ENCODE measurements at regions not wholly inside any gene's neighbourhood (a gene's known extent, or its start where the extent isn't known, plus 50 kb on each side); places are given as distances from the start of the nearest gene placed in this dataset.

DNA sequence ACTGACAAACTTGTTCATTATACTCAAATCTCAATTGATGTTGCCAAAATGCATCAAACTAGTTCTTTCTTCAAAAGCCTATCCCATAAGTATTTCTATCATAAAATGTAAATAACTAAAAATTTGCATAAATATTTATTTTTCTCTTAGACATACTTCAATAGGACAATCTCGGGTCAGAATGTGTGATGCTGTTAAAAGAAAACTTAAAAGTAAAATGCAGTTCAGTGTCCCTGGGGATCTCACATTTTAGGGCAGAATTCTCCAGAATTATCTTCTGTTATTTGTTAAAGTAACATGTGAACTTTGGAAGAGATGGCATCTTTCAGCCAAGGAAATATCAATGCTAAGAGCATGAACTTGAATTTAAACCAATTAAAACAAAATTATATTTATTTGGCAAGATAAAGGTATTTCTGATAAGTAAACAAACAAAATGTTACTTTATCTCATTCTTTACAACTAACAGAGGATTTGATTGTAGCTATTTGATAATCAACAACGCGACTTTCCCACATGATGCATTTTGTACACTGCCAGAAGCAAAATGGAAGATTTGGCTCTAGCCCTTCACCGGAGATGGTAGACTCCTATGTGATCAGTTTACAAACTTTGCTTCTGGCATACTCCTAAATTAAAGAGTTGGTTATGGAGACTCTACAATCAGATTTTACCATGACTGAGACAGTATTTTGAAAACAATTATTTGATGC, 169.5 kb upstream of the EDNRB start:
- H3K9ac ChIP-seq (ENCODE audit: low read length) = no peak overlapping the region
- H3K79me2 ChIP-seq (replicated peaks; ENCODE audit: insufficient read depth, low read length) = no peaks in the 10 kb centered on the region
- H3K9me3 ChIP-seq (ENCODE audit: low read length) = no peaks in the 10 kb centered on the region
- H3K27ac ChIP-seq (ENCODE audit: low read length) = no peak overlapping the region
- H2AFZ ChIP-seq (ENCODE audit: low read depth, low read length) = no peak overlapping the region
- no peaks in the 10 kb centered on the region for H3F3A ChIP-seq (ENCODE audit: insufficient read depth, low read length, poor library complexity, severe bottlenecking)
- H3K4me3 ChIP-seq (ENCODE audit: low read length) = no peak overlapping the region
- H3K27me3 ChIP-seq (ENCODE audit: insufficient read depth, low read depth, low read length) = no peaks in the 10 kb centered on the region
- TF ChIP-seq EP300 (conservative IDR thresholded peaks at IDR 0.05; ENCODE audit: poor library complexity, severe bottlenecking) = no peak
- no peak for TF ChIP-seq SMC3 (conservative IDR thresholded peaks at IDR 0.05; ENCODE audit: poor library complexity)
- TF ChIP-seq RAD21 (conservative IDR thresholded peaks at IDR 0.05) = no peak
- TF ChIP-seq MXI1 (conservative IDR thresholded peaks at IDR 0.05; ENCODE audit: poor library complexity, severe bottlenecking) = no peak
- TF ChIP-seq EZH2 (IDR thresholded peaks at IDR 0.05; ENCODE audit: borderline replicate concordance, insufficient read depth, low read length, poor library complexity, severe bottlenecking) = no peak
- TF ChIP-seq, protein P1, sequence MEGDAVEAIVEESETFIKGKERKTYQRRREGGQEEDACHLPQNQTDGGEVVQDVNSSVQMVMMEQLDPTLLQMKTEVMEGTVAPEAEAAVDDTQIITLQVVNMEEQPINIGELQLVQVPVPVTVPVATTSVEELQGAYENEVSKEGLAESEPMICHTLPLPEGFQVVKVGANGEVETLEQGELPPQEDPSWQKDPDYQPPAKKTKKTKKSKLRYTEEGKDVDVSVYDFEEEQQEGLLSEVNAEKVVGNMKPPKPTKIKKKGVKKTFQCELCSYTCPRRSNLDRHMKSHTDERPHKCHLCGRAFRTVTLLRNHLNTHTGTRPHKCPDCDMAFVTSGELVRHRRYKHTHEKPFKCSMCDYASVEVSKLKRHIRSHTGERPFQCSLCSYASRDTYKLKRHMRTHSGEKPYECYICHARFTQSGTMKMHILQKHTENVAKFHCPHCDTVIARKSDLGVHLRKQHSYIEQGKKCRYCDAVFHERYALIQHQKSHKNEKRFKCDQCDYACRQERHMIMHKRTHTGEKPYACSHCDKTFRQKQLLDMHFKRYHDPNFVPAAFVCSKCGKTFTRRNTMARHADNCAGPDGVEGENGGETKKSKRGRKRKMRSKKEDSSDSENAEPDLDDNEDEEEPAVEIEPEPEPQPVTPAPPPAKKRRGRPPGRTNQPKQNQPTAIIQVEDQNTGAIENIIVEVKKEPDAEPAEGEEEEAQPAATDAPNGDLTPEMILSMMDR (IDR thresholded peaks at IDR 0.05; ENCODE audit: poor library complexity, severe bottlenecking) = no peak
- TF ChIP-seq POLR2AphosphoS5 (IDR thresholded peaks at IDR 0.05) = no peak
- no peak for TF ChIP-seq TAF1 (IDR thresholded peaks at IDR 0.05; ENCODE audit: low read depth)
- no peak for TF ChIP-seq REST (IDR thresholded peaks at IDR 0.05; ENCODE audit: borderline replicate concordance)
- H3K36me3 ChIP-seq (ENCODE audit: insufficient read depth, low read length) = no peaks in the 10 kb centered on the region
- no peak overlapping the region for H3K4me2 ChIP-seq (ENCODE audit: low read length)
- no peaks in the 10 kb centered on the region for H4K20me1 ChIP-seq (ENCODE audit: insufficient read depth)
- H3K9me2 ChIP-seq (ENCODE audit: insufficient read depth, low read length) = no peaks in the 10 kb centered on the region

GRCh38 chr13:78085434-78086225, 167.0 kb upstream of the EDNRB start:
- H3K27ac ChIP-seq (ENCODE audit: low read length) = no peak overlapping the region
- H4K20me1 ChIP-seq (ENCODE audit: insufficient read depth) = no peaks in the 10 kb centered on the region
- no peaks in the 10 kb centered on the region for H3K27me3 ChIP-seq (ENCODE audit: insufficient read depth, low read depth, low read length)
- TF ChIP-seq POLR2AphosphoS5 (IDR thresholded peaks at IDR 0.05) (no peak), EP300 (conservative IDR thresholded peaks at IDR 0.05; ENCODE audit: poor library complexity, severe bottlenecking) (no peak), TAF1 (IDR thresholded peaks at IDR 0.05; ENCODE audit: low read depth) (no peak), MXI1 (conservative IDR thresholded peaks at IDR 0.05; ENCODE audit: poor library complexity, severe bottlenecking) (no peak), REST (IDR thresholded peaks at IDR 0.05; ENCODE audit: borderline replicate concordance) (no peak), EZH2 (IDR thresholded peaks at IDR 0.05; ENCODE audit: borderline replicate concordance, insufficient read depth, low read length, poor library complexity, severe bottlenecking) (no peak), RAD21 (conservative IDR thresholded peaks at IDR 0.05) (no peak), SMC3 (conservative IDR thresholded peaks at IDR 0.05; ENCODE audit: poor library complexity) (no peak)
- TF ChIP-seq, protein P1 (IDR thresholded peaks at IDR 0.05; ENCODE audit: poor library complexity, severe bottlenecking) = no peak
- no peak overlapping the region for H3K4me2 ChIP-seq (ENCODE audit: low read length)
- no peak overlapping the region for H3K9ac ChIP-seq (ENCODE audit: low read length)
- H3K9me3 ChIP-seq (ENCODE audit: low read length) = no peaks in the 10 kb centered on the region
- no peaks in the 10 kb centered on the region for H3F3A ChIP-seq (ENCODE audit: insufficient read depth, low read length, poor library complexity, severe bottlenecking)
- no peaks in the 10 kb centered on the region for H3K9me2 ChIP-seq (ENCODE audit: insufficient read depth, low read length)
- H3K4me3 ChIP-seq (ENCODE audit: low read length) = no peak overlapping the region
- no peaks in the 10 kb centered on the region for H3K79me2 ChIP-seq (replicated peaks; ENCODE audit: insufficient read depth, low read length)
- no peak overlapping the region for H2AFZ ChIP-seq (ENCODE audit: low read depth, low read length)
- H3K36me3 ChIP-seq (ENCODE audit: insufficient read depth, low read length) = no peaks in the 10 kb centered on the region

Measured in neural cell (in vitro differentiated cells).